ENCODE measurements at regions not wholly inside any gene's neighbourhood (a gene's known extent, or its start where the extent isn't known, plus 50 kb on each side); places are given as distances from the start of the nearest gene placed in this dataset.

- TF ChIP-seq, protein P1, sequence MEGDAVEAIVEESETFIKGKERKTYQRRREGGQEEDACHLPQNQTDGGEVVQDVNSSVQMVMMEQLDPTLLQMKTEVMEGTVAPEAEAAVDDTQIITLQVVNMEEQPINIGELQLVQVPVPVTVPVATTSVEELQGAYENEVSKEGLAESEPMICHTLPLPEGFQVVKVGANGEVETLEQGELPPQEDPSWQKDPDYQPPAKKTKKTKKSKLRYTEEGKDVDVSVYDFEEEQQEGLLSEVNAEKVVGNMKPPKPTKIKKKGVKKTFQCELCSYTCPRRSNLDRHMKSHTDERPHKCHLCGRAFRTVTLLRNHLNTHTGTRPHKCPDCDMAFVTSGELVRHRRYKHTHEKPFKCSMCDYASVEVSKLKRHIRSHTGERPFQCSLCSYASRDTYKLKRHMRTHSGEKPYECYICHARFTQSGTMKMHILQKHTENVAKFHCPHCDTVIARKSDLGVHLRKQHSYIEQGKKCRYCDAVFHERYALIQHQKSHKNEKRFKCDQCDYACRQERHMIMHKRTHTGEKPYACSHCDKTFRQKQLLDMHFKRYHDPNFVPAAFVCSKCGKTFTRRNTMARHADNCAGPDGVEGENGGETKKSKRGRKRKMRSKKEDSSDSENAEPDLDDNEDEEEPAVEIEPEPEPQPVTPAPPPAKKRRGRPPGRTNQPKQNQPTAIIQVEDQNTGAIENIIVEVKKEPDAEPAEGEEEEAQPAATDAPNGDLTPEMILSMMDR (IDR thresholded peaks at IDR 0.05), result no peak
- TF ChIP-seq POLR2A (IDR thresholded peaks at IDR 0.05), result no peak
Measured at GRCh38 chr2:19649785-19650380, 251.9 kb downstream of the TTC32 start.

Data from right lobe of liver (tissue), 4 donors.